Ectodermal cell (in vitro differentiated cells): ENCODE measurements at regions not wholly inside any gene's neighbourhood (a gene's known extent, or its start where the extent isn't known, plus 50 kb on each side); places are given as distances from the start of the nearest gene placed in this dataset.

Source experiments
- H3K27ac ChIP-seq: 2 replicates; pipeline ENCODE4 v1.7.0; 2013; ENCODE audit warnings: mild to moderate bottlenecking, low read depth, low read length; ENCODE audit not compliant: insufficient read depth, poor library complexity, severe bottlenecking
- H3K27me3 ChIP-seq: 2 replicates; pipeline ENCODE4 v1.7.0; 2013; ENCODE audit warnings: mild to moderate bottlenecking, low read length; ENCODE audit not compliant: insufficient read depth, control insufficient read depth, poor library complexity, severe bottlenecking
- H3K36me3 ChIP-seq: one replicate; pipeline ENCODE4 v1.7.0; 2013; ENCODE audit warnings: low read length; ENCODE audit not compliant: control insufficient read depth, insufficient read depth
- H3K4me1 ChIP-seq: one replicate; pipeline ENCODE4 v1.7.0; 2013; ENCODE audit warnings: low read length; ENCODE audit not compliant: control insufficient read depth, insufficient read depth
- H3K4me3 ChIP-seq: 2 replicates; pipeline ENCODE4 v1.7.0; 2013; ENCODE audit warnings: low read depth, low read length, control low read depth; ENCODE audit not compliant: insufficient read depth
- H3K9me3 ChIP-seq: 2 replicates; pipeline ENCODE4 v1.7.0; 2013; ENCODE audit warnings: mild to moderate bottlenecking, low read length, moderate library complexity; ENCODE audit not compliant: control insufficient read depth
- WGBS, 2 experiments: methylation state at CpG; one replicate each; pipeline ENCODE4 v1.1.7; 2013; ENCODE audit warnings: missing lambda C conversion rate in 2 of 2; 5-methylcytosine and 5-hydroxymethylcytosine counted together

DNA sequence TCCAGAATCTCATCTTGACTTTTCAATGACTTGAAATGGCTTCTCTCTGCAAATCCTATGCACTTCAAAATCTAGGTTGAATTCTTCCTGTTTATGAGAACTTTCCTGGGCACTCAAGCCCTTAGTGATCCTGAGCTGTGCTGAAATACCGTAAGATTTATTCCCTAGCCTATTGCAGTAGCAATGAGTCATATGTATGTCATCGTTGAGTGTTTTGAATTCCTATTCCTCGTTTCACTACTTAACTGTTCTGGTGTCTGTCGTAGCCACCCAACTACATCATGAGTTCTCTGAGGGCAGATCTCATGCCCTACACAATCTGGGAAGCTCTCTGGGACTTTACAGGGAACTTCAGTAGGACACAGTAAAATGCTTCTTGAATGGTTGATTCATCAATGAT is 190.8 kb upstream of the TMEM132C start:
- Histone ChIP-seq H3K9me3 (no peaks in the 10 kb centered on the region), H3K27ac (no peak overlapping the region), H3K4me1 (no peaks in the 10 kb centered on the region), H3K27me3 (no peaks in the 10 kb centered on the region), H3K36me3 (peaks cover 4% of the 10 kb centered on the region), H3K4me3 (no peak overlapping the region)
- WGBS, 2 experiments, result 92 to 95% methylated on average over 4 of the region's 4 CpGs

DNA sequence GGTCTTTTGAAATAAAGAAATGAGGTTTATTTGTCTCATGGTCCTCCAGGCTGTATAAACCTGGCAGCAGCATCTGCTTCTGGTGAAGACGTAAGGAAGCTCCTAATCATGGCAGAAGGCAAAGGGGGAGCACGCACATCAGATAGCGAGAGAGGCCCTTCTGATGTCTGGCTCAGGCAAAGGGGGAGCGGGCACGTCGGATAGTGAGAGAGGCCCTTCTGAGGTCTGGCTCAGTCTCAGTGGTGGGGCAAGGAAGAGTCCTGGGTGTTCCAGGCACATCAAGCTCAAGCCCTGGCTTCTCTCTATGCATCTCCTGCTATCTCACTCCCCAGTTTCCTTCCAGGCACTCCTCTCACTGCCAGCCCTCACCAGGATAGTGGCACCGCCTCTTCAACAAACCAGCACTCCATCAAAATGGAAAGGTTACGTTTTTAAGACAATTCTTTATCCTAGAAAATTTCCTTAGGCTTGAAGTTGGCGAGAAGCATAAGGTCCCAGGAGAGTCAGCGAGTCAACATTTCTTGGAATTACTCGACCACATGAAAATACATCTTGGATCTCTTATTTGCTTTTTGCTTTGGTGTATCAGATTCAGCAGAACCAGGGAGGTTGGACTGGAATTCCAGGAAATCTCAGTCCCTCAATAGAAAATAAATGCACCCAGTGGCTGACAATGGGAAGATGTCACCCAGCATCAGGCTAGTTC is 189.6 kb upstream of the TMEM132C start:
- H3K4me3 ChIP-seq, result no peak overlapping the region
- peaks cover 4% of the 10 kb centered on the region for H3K36me3 ChIP-seq
- no peaks in the 10 kb centered on the region for H3K9me3 ChIP-seq
- no peaks in the 10 kb centered on the region for H3K27me3 ChIP-seq
- H3K4me1 ChIP-seq, result no peaks in the 10 kb centered on the region
- WGBS, 2 experiments, result 93 to 96% methylated on average over 11 of the region's 11 CpGs
- no peak overlapping the region for H3K27ac ChIP-seq

DNA sequence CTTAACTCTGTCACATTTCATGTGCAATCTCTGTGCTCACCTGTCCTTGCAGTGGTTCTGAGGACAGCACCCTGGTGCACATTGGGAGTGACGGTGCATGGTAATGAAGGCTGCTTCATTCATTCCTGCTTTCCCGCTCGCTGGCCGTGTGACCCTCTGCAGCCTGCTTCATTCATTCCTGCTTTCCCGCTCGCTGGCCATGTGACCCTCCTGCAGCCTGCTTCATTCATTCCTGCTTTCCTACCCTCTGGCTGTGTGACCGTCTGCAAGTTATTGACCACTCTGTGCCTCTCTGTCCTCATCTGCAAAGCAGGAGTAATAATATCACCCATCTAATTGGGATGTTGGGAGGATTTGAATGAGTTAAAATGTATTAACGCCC is 189.1 kb upstream of the TMEM132C start:
- H3K4me1 ChIP-seq, result no peaks in the 10 kb centered on the region
- no peak overlapping the region for H3K27ac ChIP-seq
- no peak overlapping the region for H3K4me3 ChIP-seq
- H3K36me3 ChIP-seq, result peaks cover 4% of the 10 kb centered on the region
- 92 to 94% methylated on average over 8 of the region's 8 CpGs for WGBS, 2 experiments
- no peaks in the 10 kb centered on the region for H3K27me3 ChIP-seq
- no peaks in the 10 kb centered on the region for H3K9me3 ChIP-seq

DNA sequence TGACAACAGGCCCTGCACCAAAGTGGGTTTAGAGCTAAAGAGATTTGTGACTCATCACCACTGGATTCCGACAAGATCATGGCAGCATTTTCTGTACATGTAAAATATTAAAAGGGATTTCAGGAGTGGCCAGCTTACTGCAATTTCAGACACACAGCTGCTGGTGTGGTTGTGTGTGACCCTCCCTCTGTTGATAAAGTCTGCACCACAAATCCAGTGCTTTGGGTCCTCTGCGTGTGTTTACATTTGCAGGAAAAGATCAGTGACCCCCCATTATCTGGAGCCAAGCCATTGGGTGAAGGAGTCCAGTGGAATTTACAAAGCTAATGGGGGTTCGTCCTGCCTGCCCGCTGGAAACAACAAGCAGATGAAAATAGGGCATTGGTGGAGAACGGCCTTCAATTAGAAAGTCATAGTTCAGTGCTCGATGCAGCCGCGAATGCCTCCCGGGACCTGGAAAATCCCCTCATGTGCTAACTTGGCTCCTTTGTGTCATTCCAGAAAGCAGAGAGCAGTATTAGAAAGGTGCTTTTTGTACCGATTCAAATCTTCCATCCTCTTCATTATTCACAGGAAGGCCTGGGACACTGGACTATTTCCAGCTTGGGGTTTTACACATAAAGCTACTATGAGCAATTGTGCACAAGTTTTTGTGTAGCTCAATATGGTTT is 188.5 kb upstream of the TMEM132C start:
- peaks cover 4% of the 10 kb centered on the region for H3K36me3 ChIP-seq
- H3K4me3 ChIP-seq, result no peak overlapping the region
- no peaks in the 10 kb centered on the region for H3K27me3 ChIP-seq
- H3K4me1 ChIP-seq, result no peaks in the 10 kb centered on the region
- H3K9me3 ChIP-seq, result no peaks in the 10 kb centered on the region
- H3K27ac ChIP-seq, result no peak overlapping the region
- 56 to 57% methylated on average over 10 of the region's 10 CpGs for WGBS, 2 experiments

- Histone ChIP-seq H3K36me3 (peaks cover 4% of the 10 kb centered on the region), H3K9me3 (no peaks in the 10 kb centered on the region), H3K4me3 (no peak overlapping the region), H3K27ac (no peak overlapping the region), H3K4me1 (no peaks in the 10 kb centered on the region), H3K27me3 (no peaks in the 10 kb centered on the region)
- 97% methylated on average over 8 of the region's 8 CpGs for WGBS, 2 experiments
These were observed 187.5 kb upstream of the TMEM132C start for GRCh38 chr12:128079446-128079845.

GRCh38 chr12:128083132-128083729 is 183.7 kb upstream of the TMEM132C start:
- WGBS, 2 experiments, result 86 to 89% methylated on average over 7 of the region's 7 CpGs
- H3K9me3 ChIP-seq, result no peaks in the 10 kb centered on the region

GRCh38 chr12:128088926-128089325 is 178.0 kb upstream of the TMEM132C start:
- no peaks in the 10 kb centered on the region for H3K36me3 ChIP-seq
- peaks cover 5% of the 10 kb centered on the region for H3K4me1 ChIP-seq
- H3K27me3 ChIP-seq, result no peaks in the 10 kb centered on the region
- no peak overlapping the region for H3K4me3 ChIP-seq
- no peaks in the 10 kb centered on the region for H3K9me3 ChIP-seq
- H3K27ac ChIP-seq, result no peak overlapping the region

More at GRCh38 chr12:128083132-128083729, 183.7 kb upstream of the TMEM132C start:
- no peaks in the 10 kb centered on the region for H3K36me3 ChIP-seq
- no peaks in the 10 kb centered on the region for H3K4me1 ChIP-seq
- no peak overlapping the region for H3K4me3 ChIP-seq
- H3K27ac ChIP-seq, result no peak overlapping the region
- H3K27me3 ChIP-seq, result no peaks in the 10 kb centered on the region

- WGBS, 2 experiments, result 91 to 94% methylated on average over 6 of the region's 6 CpGs
- H3K36me3 ChIP-seq, result no peaks in the 10 kb centered on the region
- no peak overlapping the region for H3K4me3 ChIP-seq
- H3K27me3 ChIP-seq, result no peaks in the 10 kb centered on the region
- H3K27ac ChIP-seq, result no peak overlapping the region
- no peaks in the 10 kb centered on the region for H3K9me3 ChIP-seq
- H3K4me1 ChIP-seq, result peaks cover 5% of the 10 kb centered on the region
These were observed 177.0 kb upstream of the TMEM132C start for GRCh38 chr12:128089961-128090360.

GRCh38 chr12:128091101-128091720 is 175.8 kb upstream of the TMEM132C start:
- H3K36me3 ChIP-seq, result no peaks in the 10 kb centered on the region
- WGBS, 2 experiments, result 88% methylated on average over 13 of the region's 13 CpGs
- H3K27me3 ChIP-seq, result no peaks in the 10 kb centered on the region
- H3K4me3 ChIP-seq, result no peak overlapping the region
- H3K9me3 ChIP-seq, result no peaks in the 10 kb centered on the region
- peaks cover 5% of the 10 kb centered on the region for H3K4me1 ChIP-seq
- H3K27ac ChIP-seq, result no peak overlapping the region

- Histone ChIP-seq H3K27ac (no peak overlapping the region), H3K4me1 (peaks cover 5% of the 10 kb centered on the region), H3K4me3 (no peak overlapping the region), H3K27me3 (no peaks in the 10 kb centered on the region), H3K9me3 (no peaks in the 10 kb centered on the region), H3K36me3 (no peaks in the 10 kb centered on the region)
- WGBS, 2 experiments, result 92 to 94% methylated on average over 9 of the region's 9 CpGs
These were observed 175.0 kb upstream of the TMEM132C start for GRCh38 chr12:128091951-128092382.
